IPS DF 6.9 (cell line): ENCODE measurements at regions not wholly inside any gene's neighbourhood (a gene's known extent, or its start where the extent isn't known, plus 50 kb on each side); places are given as distances from the start of the nearest gene placed in this dataset.
"Not testable (repeated sequence)": the region's sequence is repeated elsewhere in the genome, so short reads cannot be mapped to it uniquely, and the experiment has no call there.

Experiments
- DNase-seq: peaks from one replicate; pipeline ENCODE4 v3.0.0-alpha.2; 2013; ENCODE audit warnings: low read depth, low spot score
- H3K27ac ChIP-seq: one replicate; pipeline ENCODE4 v1.5.1; 2013; ENCODE audit warnings: low read length, control low read depth
- H3K27me3 ChIP-seq: 2 replicates; pipeline ENCODE4 v1.6.1; 2013; ENCODE audit warnings: mild to moderate bottlenecking, low read length; ENCODE audit not compliant: control insufficient read depth, insufficient read depth
- H3K36me3 ChIP-seq: 2 replicates; pipeline ENCODE4 v1.6.1; 2013; ENCODE audit warnings: low read length; ENCODE audit not compliant: control insufficient read depth, insufficient read depth
- H3K4me1 ChIP-seq: 2 replicates; pipeline ENCODE4 v1.6.1; 2013; ENCODE audit warnings: low read length; ENCODE audit not compliant: control insufficient read depth, insufficient read depth
- H3K4me3 ChIP-seq: 2 replicates; pipeline ENCODE4 v1.5.1; 2013; ENCODE audit warnings: mild to moderate bottlenecking, low read length
- H3K9me3 ChIP-seq: 2 replicates; pipeline ENCODE4 v1.6.1; 2013; ENCODE audit warnings: low read length, inconsistent platforms; ENCODE audit not compliant: control insufficient read depth, insufficient read depth
- WGBS: extraction: QIAGEN DNeasy Blood & Tissue Kit; methylation state at CpG from one replicate; pipeline ENCODE4 v1.1.7; 2013; ENCODE audit warnings: mixed read lengths, missing lambda C conversion rate; ENCODE audit not compliant: insufficient read length, insufficient coverage; 5-methylcytosine and 5-hydroxymethylcytosine counted together

GRCh38 chr6:86205980-86206379, 563.3 kb upstream of the SYNCRIP start:
- Histone ChIP-seq H3K27me3 (no peaks in the 10 kb centered on the region), H3K4me1 (no peaks in the 10 kb centered on the region; the same call in 1 of the 2 replicates), H3K9me3 (no peaks in the 10 kb centered on the region), H3K4me3 (no peak overlapping the region), H3K27ac (no peak overlapping the region), H3K36me3 (no peaks in the 10 kb centered on the region)
- no peak for DNase-seq
- no CpG with 5 or more reads among the region's 10 CpGs for WGBS

DNA sequence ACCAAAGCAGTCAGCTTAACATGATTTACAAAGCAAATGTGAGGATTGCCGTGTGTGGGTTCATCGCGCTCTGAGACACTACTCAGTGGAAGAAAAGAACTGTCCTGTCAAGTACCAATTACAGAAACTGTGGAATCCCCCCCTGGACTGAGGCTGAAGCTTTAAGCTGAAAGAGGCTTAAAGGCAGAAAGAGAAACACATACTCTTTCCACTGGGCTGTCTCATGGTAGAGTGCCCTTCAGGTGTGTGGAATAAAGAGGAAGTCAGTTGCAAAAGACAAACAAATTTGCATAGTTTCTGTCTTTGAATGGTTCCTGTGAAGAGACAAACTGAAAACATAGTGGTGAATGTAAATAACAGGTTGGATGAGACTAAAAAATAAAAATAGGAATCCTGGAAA, 560.4 kb upstream of the SYNCRIP start:
- no peak for DNase-seq
- Histone ChIP-seq H3K27ac (no peak overlapping the region), H3K9me3 (no peaks in the 10 kb centered on the region), H3K36me3 (no peaks in the 10 kb centered on the region), H3K4me3 (no peak overlapping the region), H3K4me1 (no peaks in the 10 kb centered on the region; the same call in 1 of the 2 replicates), H3K27me3 (no peaks in the 10 kb centered on the region)
- no CpG with 5 or more reads among the region's 3 CpGs for WGBS

DNA sequence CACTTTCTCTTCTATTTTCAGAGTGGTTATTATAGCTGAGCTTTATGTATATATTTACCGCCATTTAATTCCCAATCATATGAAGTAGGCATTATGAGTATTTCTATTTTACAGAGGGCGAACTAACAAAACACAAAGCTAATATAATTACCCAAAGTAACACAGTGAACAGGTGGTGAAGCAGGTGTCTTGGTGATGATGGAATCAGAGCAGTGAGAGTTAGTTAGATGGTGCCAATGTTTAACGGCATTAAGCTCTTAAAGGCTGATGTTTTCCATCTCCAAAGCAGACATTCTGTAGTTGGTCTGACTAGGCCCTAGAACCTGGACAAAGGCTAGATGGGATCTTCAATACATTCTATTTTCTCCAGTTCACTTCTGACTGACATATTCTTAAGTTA, 551.1 kb upstream of the SYNCRIP start:
- no peak overlapping the region for H3K4me3 ChIP-seq
- no peaks in the 10 kb centered on the region for H3K9me3 ChIP-seq
- H3K27ac ChIP-seq = no peak overlapping the region
- WGBS = no CpG with 5 or more reads among the region's 3 CpGs
- H3K27me3 ChIP-seq = no peaks in the 10 kb centered on the region
- no peaks in the 10 kb centered on the region for H3K36me3 ChIP-seq
- DNase-seq = no peak
- H3K4me1 ChIP-seq = no peaks in the 10 kb centered on the region

DNA sequence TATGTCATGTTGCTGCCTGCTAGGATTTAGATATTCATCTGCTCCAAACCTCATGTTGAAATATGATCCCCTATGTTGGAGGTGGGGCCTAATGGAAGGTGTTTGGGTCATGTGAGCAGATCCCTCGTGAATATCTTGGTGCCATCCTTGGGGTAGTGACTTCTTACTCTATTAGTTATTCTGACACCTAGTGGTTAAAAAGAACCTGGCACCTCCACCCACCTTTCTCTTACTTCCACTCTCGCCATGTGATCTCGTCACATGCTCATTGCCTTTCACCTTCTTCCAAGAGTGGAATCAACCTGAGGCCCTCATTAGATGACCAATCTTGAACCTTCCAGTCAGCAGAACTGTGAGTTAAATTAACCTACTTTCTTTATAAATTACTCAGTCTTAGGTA, 549.4 kb upstream of the SYNCRIP start:
- H3K9me3 ChIP-seq = no peaks in the 10 kb centered on the region
- no peaks in the 10 kb centered on the region for H3K4me1 ChIP-seq
- H3K27ac ChIP-seq = no peak overlapping the region
- no peaks in the 10 kb centered on the region for H3K36me3 ChIP-seq
- H3K27me3 ChIP-seq = no peaks in the 10 kb centered on the region
- no peak overlapping the region for H3K4me3 ChIP-seq
- peak; percentile 13 for DNase-seq
- no CpG with 5 or more reads among the region's 3 CpGs for WGBS

DNA sequence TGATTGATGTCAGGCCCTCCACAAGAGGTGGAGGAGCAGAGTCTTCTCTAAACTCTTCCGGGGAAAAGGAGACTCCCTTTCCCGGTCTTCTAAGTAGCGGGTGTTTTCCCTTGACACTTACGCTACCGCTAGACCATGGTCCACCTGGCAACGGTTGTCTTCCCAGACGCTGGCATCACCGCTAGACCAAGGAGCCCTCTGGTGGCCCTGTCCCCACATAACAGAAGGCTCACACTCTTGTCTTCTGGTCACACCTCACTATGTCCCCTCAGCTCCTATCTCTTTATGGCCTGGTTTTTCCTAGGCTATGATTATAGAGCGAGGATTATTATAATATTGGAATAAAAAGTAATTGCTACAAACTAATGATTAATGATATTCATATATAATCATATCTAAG, 532.5 kb upstream of the SYNCRIP start:
- not testable (repeated sequence) for H3K27me3 ChIP-seq, H3K9me3 ChIP-seq, H3K4me3 ChIP-seq, H3K4me1 ChIP-seq, H3K27ac ChIP-seq, H3K36me3 ChIP-seq
- DNase-seq = peak; percentile 20
- no CpG with 5 or more reads among the region's 9 CpGs for WGBS

DNA sequence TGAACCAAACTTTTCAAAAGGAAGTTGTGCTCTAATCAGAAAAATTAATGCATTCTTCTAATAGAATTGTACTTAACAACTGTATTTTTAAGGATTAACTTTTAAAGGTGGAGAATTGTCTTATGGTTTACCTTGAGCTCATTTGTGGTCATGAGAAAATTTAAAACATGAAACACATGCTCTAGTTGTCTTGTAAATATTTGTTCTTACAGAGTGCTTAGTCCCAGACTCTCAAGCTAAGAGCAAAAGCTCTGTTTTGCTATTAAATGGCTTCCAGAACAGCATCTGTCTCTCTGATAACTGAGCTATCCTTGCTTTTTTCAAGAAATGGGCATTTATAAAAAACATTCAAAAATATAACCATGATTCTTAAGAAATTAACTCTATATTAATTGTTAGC, 512.2 kb upstream of the SYNCRIP start:
- no peak for DNase-seq
- H3K9me3 ChIP-seq = no peaks in the 10 kb centered on the region

DNA sequence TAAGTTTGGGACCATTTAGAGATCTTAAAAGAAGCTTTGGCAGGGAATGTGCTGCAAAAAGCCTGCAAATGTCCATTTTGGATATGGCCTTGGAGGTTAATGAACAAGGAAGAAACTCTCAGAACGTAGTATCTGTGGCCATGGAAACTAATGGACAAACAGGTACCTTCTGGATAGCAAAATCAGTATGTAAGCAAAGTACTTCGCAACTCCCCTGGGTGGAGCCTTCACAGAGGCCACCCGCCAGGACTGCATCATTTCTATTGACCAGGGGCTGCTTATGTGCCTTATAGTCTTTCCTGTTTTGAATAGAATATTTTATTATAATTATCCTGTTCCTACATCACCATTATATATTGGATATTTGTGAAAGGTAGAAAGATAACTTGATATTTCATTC, 510.8 kb upstream of the SYNCRIP start:
- no CpG with 5 or more reads among the region's 3 CpGs for WGBS
- Histone ChIP-seq H3K27me3 (no peaks in the 10 kb centered on the region), H3K27ac (no peak overlapping the region), H3K36me3 (no peaks in the 10 kb centered on the region), H3K9me3 (no peaks in the 10 kb centered on the region), H3K4me3 (no peak overlapping the region), H3K4me1 (0 out of 2 replicates have a peak, but pooled peaks cover 4% of the 10 kb centered on the region)
- no peak for DNase-seq

More for the DNA sequence above, 512.2 kb upstream of the SYNCRIP start:
- Histone ChIP-seq H3K4me3 (no peak overlapping the region), H3K36me3 (no peaks in the 10 kb centered on the region), H3K4me1 (0 out of 2 replicates have a peak, but pooled peaks cover 4% of the 10 kb centered on the region), H3K27ac (no peak overlapping the region), H3K27me3 (no peaks in the 10 kb centered on the region)

DNA sequence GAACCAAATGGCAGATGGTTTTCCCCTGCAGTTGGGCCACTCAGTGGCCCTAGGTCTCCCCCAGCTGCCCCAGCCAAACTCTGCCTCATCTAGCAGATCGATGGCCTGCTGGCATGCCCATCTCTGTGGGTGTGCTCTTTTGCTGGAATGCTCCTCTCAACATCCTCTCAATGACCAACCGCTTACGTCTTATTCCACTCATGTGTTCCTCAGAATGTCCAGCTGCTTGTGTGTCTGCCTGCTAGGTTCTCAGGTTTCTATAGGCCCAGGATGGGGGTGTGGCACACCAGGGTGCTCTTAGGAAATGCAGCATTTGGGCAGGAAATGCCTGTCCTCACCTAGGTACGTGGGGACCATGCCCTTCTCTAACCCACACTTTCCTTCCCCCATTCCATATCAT, 509.9 kb upstream of the SYNCRIP start:
- DNase-seq = no peak
- H3K36me3 ChIP-seq = no peaks in the 10 kb centered on the region
- 0 out of 2 replicates have a peak, but pooled peaks cover 4% of the 10 kb centered on the region for H3K4me1 ChIP-seq
- H3K27me3 ChIP-seq = no peaks in the 10 kb centered on the region
- H3K4me3 ChIP-seq = no peak overlapping the region
- no peak overlapping the region for H3K27ac ChIP-seq
- WGBS = no CpG with 5 or more reads among the region's 4 CpGs
- H3K9me3 ChIP-seq = no peaks in the 10 kb centered on the region

- no peaks in the 10 kb centered on the region for H3K9me3 ChIP-seq
- no peaks in the 10 kb centered on the region for H3K27me3 ChIP-seq
- 0 out of 2 replicates have a peak, but pooled peaks cover 4% of the 10 kb centered on the region for H3K4me1 ChIP-seq
- no CpG with 5 or more reads among the region's 7 CpGs for WGBS
- DNase-seq = no peak
- H3K36me3 ChIP-seq = no peaks in the 10 kb centered on the region
- H3K4me3 ChIP-seq = no peak overlapping the region
- H3K27ac ChIP-seq = no peak overlapping the region
Measured at GRCh38 chr6:86148586-86148985, 505.9 kb upstream of the SYNCRIP start.

GRCh38 chr6:86147859-86148258, 505.2 kb upstream of the SYNCRIP start:
- no peak overlapping the region for H3K4me3 ChIP-seq
- no peaks in the 10 kb centered on the region for H3K27me3 ChIP-seq
- no peak overlapping the region for H3K27ac ChIP-seq
- no peaks in the 10 kb centered on the region for H3K36me3 ChIP-seq
- H3K4me1 ChIP-seq = 0 out of 2 replicates have a peak, but pooled peaks cover 4% of the 10 kb centered on the region
- DNase-seq = no peak
- H3K9me3 ChIP-seq = no peaks in the 10 kb centered on the region
- no CpG with 5 or more reads among the region's 5 CpGs for WGBS

- H3K27me3 ChIP-seq = no peaks in the 10 kb centered on the region
- no CpG with 5 or more reads among the region's 3 CpGs for WGBS
- H3K36me3 ChIP-seq = no peaks in the 10 kb centered on the region
- no peak overlapping the region for H3K4me3 ChIP-seq
- H3K9me3 ChIP-seq = no peaks in the 10 kb centered on the region
- no peak for DNase-seq
- no peak overlapping the region for H3K27ac ChIP-seq
- 0 out of 2 replicates have a peak, but pooled peaks cover 2% of the 10 kb centered on the region for H3K4me1 ChIP-seq
Measured at GRCh38 chr6:86147311-86147710, 504.6 kb upstream of the SYNCRIP start.
